AG09309 (cell line): ENCODE measurements at regions not wholly inside any gene's neighbourhood (a gene's known extent, or its start where the extent isn't known, plus 50 kb on each side); places are given as distances from the start of the nearest gene placed in this dataset.
"Not testable (repeated sequence)": the region's sequence is repeated elsewhere in the genome, so short reads cannot be mapped to it uniquely, and the experiment has no call there.

Experiments used
- DNase-seq: peaks from one replicate; pipeline ENCODE4 v3.0.0-alpha.2; 2010; ENCODE audit warnings: low read depth
- H3K4me3 ChIP-seq: 2 replicates; pipeline ENCODE4 v1.5.1; 2011; ENCODE audit warnings: mild to moderate bottlenecking, low read depth, low read length, moderate library complexity; ENCODE audit not compliant: control insufficient read depth
- CTCF ChIP-seq: IDR thresholded peaks from 2 replicates; pipeline ENCODE4 v1.5.1; 2011; ENCODE audit warnings: mild to moderate bottlenecking, low read depth, low read length, inconsistent platforms; ENCODE audit not compliant: insufficient read depth, control insufficient read depth; ENCODE audit errors: missing control alignments

GRCh38 chr3:144023543-144023942 lies 51.9 kb downstream of the DIPK2A start:
- H3K4me3 ChIP-seq, DNase-seq: not testable (repeated sequence)

DNA sequence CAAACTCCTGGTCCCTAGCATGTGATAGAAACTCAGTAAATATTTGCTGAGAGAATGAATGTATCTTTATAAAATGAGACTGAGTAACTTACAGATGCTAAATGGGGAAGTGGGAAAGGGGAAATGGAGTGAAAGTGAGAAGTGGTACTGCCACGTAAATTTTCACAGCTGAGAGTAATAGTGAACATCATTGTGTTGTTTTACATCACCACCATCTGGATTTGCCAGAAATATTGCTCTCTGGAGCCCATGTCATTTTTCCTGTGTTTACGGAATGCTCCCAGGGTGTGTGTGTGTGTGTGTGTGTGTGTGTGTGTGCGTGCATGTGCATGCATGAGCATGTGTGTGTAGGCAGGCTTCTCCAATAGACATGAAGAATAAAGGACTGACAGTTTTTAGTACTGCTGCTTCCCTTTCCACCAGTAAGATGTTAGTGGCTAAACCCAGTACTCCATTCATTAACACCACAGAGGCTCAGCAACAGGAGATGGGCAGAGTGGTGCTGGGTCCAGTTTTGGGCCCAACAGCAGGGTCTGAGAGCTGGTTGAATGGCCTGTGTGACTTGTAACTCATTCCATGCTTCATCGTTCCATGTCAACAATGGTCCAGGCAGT lies 57.3 kb downstream of the DIPK2A start:
- no peak overlapping the region for H3K4me3 ChIP-seq
- DNase-seq = no peak
- TF ChIP-seq CTCF = no peak

DNA sequence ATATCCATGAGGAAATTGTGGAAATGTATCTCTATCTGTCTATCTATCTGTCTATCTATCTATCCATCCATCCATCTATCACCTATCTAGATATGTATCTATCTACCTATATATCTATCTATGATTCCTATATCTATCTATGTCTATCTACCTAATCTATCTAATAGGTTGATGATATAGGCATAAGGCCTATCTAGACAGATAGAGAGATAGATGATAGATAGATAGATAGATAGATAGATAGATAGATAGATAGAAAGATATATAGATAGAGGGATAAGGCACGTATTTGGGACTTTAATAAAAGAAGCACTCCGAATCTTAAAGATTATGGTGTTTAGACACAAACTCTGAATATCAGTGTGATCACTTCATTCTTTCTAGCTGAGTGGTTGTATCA lies 58.1 kb downstream of the DIPK2A start:
- H3K4me3 ChIP-seq = no peak overlapping the region
- no peak for DNase-seq
- TF ChIP-seq CTCF = no peak

- H3K4me3 ChIP-seq = no peak overlapping the region
- TF ChIP-seq CTCF = no peak
- DNase-seq = no peak
These were observed 60.3 kb downstream of the DIPK2A start for GRCh38 chr3:144031938-144032337.

DNA sequence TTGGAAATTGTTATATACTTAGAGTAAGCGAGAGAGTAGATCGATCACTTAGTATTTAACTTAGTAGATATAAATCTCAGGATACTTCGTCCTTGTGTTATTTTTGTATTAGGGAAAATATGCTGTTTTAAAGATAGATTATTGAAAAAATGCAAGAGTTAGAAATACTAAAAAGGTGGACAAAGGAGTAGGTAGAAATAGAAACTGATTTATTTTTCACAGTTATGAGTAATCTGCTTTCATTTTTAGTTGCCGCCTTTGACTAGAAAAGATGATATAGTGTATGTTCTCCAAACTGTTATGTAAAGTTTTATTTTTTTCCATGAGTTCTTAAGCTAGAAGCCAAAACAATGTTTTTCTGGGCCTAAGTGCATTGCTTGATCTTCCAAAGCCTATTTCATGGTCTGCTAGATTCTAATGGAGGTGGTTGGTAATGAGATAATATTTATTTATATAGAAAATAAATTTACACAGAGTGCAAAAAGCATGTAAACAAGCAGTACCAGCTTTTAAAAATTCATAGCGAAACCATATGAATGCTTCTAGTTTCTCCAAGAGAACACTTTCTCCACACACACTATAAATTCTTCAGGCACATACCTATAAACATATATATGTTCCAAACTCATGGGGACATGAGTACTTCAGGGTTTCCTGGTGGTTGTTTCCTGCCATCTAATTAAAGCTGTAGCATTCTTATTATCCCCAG lies 61.1 kb downstream of the DIPK2A start:
- DNase-seq = no peak
- H3K4me3 ChIP-seq = no peak overlapping the region
- TF ChIP-seq CTCF = no peak

- no peak for DNase-seq
- no peak overlapping the region for H3K4me3 ChIP-seq
These were observed 61.6 kb downstream of the DIPK2A start for GRCh38 chr3:144033240-144033589.

GRCh38 chr3:144033863-144034262 lies 62.2 kb downstream of the DIPK2A start:
- no peak for DNase-seq
- TF ChIP-seq CTCF = no peak
- H3K4me3 ChIP-seq = no peak overlapping the region

More at GRCh38 chr3:144033240-144033589, 61.6 kb downstream of the DIPK2A start:
- TF ChIP-seq CTCF = no peak
